RWPE1 (cell line): ENCODE measurements at regions not wholly inside any gene's neighbourhood (a gene's known extent, or its start where the extent isn't known, plus 50 kb on each side); places are given as distances from the start of the nearest gene placed in this dataset.

Source experiments
- CTCF ChIA-PET: fragments of 350-600 bp; sonication (Branson Sonifier 250); formaldehyde crosslinking; extraction: SDS; loops from one replicate; lab custom pipeline; 2021; lab: Yijun Ruan, JAX
- POLR2A ChIA-PET: fragments of 400-600 bp; formaldehyde crosslinking; extraction: SDS; loops from one replicate; lab custom pipeline; 2020; ENCODE audit warnings: antibody characterized with exemption; ENCODE audit not compliant: low non-redundant PET; lab: Yijun Ruan, JAX
- DNase-seq: peaks from one replicate; pipeline ENCODE4 v3.0.0; 2012; ENCODE audit warnings: low spot score
- H3K27ac ChIP-seq: fragments of 450-650 bp; 2 replicates; pipeline ENCODE4 v1.5.1; 2017
- CTCF ChIP-seq: fragments of 450-650 bp; conservative IDR thresholded peaks from 2 replicates; pipeline ENCODE4 v1.5.1; 2017; ENCODE audit warnings: low read depth, mild to moderate bottlenecking

GRCh38 chr22:48343461-48343860 is 1484.2 kb downstream of the BRD1 start:
- no peak overlapping the region for H3K27ac ChIP-seq
- CTCF ChIA-PET, result no interaction called here
- POLR2A ChIA-PET, result interaction anchor here (0.6 kb wide), 1 partner anchor 46 kb away, joined by 4 read pairs; no protein-coding TSS in a partner anchor
- no peak for TF ChIP-seq CTCF
- DNase-seq, result no peak

GRCh38 chr22:48342732-48343131 is 1484.9 kb downstream of the BRD1 start:
- H3K27ac ChIP-seq, result no peak overlapping the region
- POLR2A ChIA-PET, result no interaction called here
- CTCF ChIA-PET, result no interaction called here
- no peak for DNase-seq
- TF ChIP-seq CTCF, result no peak

- no peak overlapping the region for H3K27ac ChIP-seq
- POLR2A ChIA-PET, result no interaction called here
- no peak for DNase-seq
- no peak for TF ChIP-seq CTCF
- CTCF ChIA-PET, result no interaction called here
These were observed 1485.7 kb downstream of the BRD1 start for GRCh38 chr22:48342016-48342415.

- ChIA-PET POLR2A (no interaction called here), CTCF (no interaction called here)
- DNase-seq, result no peak
- TF ChIP-seq CTCF, result no peak
- H3K27ac ChIP-seq, result no peak overlapping the region
These were observed 1486.7 kb downstream of the BRD1 start for GRCh38 chr22:48340727-48341709.

GRCh38 chr22:48340191-48340590 is 1487.5 kb downstream of the BRD1 start:
- TF ChIP-seq CTCF, result no peak
- ChIA-PET POLR2A (no interaction called here), CTCF (no interaction called here)
- no peak for DNase-seq
- H3K27ac ChIP-seq, result no peak overlapping the region

- TF ChIP-seq CTCF, result no peak
- ChIA-PET POLR2A (no interaction called here), CTCF (no interaction called here)
- no peak for DNase-seq
- H3K27ac ChIP-seq, result no peak overlapping the region
These were observed 1488.6 kb downstream of the BRD1 start for GRCh38 chr22:48338793-48339705.
